NCI-H1105 treated with DMSO at 0.1 percent for 48 hours (cell line): ENCODE measurements at regions not wholly inside any gene's neighbourhood (a gene's known extent, or its start where the extent isn't known, plus 50 kb on each side); places are given as distances from the start of the nearest gene placed in this dataset.

ENCODE experiments used
- DNase-seq: peaks from one replicate; lab custom pipeline; 2025; lab: John Stamatoyannopoulos, UW

GRCh38 chr2:830419-831224 is 120.0 kb upstream of the SNTG2 start:
- DNase-seq: no peak

DNA sequence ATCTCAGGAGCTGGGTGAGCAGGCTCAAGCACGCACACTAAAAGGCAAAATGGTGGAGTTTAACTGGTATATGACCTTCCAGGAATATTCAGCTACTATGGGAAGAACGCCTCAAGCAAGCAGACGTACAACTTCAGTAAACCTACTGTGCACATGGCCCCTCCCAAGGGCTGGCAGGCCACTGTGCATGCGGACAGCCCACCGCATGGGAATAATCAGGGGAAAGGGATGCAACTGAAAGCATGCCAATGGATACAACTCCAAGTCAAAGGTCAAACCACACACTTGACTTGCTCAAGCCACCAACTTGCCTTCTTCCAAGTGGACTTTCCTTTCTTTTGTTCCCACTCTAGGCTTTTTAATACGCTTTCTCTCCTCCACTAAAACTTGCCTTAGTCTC is 121.6 kb upstream of the SNTG2 start:
- DNase-seq: no peak

GRCh38 chr2:824954-825353 is 125.7 kb upstream of the SNTG2 start:
- DNase-seq: no peak

- DNase-seq: no peak
Observed at GRCh38 chr2:824524-824923, 126.1 kb upstream of the SNTG2 start.

DNA sequence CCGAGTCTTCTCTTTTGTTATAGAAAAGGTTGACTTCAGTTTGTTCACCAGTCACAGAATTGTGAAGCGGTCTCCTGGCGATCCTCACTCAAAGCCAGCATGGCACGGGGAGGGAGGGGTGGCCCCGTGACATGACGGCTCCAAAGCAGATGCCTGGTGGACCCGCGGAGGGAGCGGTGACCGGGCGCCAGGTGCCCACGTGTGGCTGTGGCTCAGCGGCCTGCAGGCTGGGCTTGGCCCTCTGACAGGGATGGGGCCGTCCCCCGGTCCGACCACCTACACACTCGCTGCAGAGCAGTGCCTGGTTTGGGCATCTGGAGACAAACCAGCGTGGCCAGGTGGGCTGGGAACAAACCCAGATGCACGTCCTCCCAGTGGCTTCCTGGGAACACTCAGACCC is 129.1 kb upstream of the SNTG2 start:
- no peak for DNase-seq

DNA sequence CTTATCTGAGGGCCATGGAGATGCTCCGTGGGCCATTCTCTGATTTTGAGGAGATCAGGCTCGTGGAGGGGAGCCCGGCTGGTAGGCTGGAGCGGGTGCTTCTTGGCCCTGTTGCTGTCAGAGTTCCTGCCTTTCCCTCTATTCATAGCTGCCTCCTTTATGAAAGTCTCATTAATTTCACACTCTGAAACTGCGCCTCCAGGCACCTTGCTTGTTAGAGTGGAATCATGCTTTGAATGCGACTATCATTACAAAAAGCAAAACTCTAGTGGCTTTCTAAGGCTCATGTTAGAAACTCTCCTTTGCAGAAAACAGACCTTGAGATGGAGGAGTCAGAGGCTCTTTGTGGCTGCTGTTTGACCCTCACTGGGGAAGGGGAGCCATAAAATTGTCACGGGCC is 131.0 kb upstream of the SNTG2 start:
- no peak for DNase-seq

GRCh38 chr2:819121-819520 is 131.5 kb upstream of the SNTG2 start:
- DNase-seq: no peak

- no peak for DNase-seq
Observed at GRCh38 chr2:817336-818015, 133.2 kb upstream of the SNTG2 start.

DNA sequence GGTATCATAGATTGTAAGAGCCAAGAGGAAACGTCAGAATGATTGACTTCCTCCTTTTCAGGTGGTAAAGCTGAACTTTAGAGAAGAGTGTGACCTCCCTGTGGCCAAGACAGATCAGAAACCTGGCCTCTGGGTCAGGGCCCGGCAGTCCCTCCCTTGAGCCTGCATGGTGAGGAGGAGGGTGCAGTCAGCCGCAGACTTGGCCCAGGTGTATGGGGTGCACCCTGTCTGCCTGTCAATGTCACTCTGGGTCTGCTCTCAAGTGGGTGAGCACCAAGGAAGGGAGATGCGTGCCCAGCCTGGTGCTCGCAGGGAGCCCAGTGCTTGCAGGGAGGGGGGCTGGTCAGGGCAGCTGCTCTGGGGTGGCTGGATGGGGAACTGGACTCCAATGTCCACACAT is 134.4 kb upstream of the SNTG2 start:
- DNase-seq: no peak

DNA sequence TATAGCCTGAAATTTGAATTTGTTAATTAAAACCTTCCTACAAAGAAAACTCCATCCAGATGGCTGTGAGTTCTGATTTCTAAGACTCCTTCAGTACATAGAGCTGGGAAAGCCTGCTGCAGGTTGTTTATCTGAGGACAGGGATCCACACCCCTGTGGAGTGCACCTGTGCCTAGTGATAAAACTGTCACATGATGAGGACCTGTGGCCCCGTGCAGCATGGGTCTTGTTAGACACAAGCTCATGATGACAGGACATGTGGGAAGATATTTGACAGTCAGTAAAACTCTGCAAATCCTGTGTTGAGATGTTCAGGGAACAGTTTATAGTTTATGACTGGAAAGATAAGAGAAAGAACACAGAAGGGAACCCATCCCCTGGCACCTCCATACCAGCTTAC is 133.2 kb upstream of the TMEM18 start:
- DNase-seq: no peak

DNA sequence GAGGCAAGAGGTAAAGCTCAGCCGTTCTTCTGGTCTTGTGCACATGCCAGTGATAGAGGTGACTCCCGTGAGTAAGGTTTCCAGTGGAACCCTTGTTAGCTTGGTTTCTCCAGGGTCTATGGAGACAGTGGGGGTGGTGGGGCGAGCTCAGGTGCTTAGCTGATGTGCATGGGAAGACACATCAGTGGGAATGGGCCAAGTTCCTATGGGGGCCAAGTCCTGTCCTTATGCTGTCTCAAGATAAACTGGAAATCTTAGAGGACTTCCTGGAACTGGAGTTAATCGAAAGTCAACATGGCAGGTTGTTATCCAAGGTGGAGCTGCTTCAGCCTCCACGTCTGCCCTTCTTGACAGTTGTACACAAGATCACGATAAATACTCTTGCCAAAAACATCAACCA is 130.1 kb upstream of the TMEM18 start:
- DNase-seq: no peak

DNA sequence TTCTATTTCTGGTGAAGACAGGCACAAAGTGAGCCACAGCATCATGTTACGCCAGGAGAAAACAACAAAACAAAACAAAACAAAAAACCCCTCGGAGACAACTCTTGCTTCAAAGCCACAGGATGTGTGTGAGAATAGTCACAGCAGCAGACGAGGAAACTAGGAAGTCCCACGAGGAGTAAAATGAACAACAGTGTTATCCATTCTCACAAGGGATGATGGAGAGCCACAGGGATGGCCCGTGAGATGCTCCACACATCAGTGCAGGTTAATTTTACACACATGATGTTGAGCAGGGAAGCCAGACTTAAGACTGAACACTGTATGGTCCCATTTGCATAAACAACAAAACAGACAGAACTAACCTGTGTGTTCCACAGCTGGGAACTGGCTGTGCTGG is 128.5 kb upstream of the TMEM18 start:
- DNase-seq: no peak

GRCh38 chr2:797993-798392 is 120.8 kb upstream of the TMEM18 start:
- no peak for DNase-seq

- no peak for DNase-seq
Observed at GRCh38 chr2:797556-797955, 120.3 kb upstream of the TMEM18 start.

DNA sequence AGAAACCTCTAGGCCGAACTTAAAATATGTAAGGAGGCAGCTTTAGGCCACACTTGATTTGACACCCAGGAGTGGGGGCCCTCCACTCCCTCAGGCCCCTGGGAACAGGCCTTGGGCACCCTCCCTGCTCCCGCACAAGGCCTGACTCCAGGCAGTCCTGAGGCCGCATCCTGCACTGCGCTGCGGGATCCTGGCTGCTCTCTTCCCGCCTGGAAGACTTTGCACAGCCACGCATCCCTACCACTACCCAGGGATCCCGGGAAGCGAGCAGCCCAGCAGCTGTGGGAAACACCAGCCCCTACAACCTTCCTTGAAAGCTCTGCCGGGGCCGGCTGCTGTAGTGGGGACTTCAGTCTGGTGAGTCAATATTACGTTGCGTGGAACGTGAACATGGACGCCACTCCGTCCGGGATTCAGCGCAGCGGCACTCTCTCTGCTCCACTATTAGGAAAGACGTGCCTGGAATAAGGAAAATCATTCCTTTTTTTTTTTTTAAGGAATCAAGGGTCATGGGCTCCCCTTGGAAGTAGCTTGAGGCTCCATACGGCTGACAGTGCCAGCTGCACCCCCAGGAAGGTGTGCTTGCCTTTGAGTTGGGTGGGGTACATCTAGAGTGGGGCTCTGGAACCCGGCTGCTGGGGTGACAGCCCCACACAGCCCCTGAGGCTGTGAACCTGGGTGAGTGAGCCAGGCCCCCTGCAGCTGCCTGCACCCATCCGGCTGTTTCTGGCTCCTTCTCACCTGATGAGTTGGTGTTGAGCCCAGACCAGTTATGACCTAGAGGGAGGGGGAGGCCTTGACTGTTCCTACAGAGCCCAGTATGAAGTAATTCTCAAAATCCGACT is 119.2 kb upstream of the TMEM18 start:
- no peak for DNase-seq

DNA sequence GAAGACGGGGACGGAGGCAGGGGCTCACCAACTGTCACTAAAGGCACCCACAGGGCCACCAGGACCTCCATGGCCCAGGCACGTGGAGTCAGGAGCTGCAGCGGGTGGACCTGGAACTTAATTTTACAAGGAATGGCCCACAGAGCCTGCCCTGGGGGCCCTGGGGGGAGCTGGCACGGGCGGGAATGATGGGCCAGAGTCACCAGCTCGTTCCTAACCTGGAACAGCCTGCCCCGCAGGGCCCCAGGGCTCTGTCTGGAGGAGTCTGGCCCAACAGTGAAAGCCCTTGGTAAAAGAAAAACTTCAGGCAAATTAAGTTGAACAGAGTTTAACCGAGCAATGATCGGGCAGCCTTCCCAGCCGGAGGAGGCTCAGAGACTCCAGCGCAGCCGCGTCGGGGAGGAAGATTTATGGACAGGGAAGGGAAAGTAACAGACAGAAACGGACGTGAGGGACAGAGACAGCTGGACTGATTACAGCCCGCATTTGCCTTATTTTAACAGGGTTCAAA is 118.4 kb upstream of the TMEM18 start:
- DNase-seq: no peak

DNA sequence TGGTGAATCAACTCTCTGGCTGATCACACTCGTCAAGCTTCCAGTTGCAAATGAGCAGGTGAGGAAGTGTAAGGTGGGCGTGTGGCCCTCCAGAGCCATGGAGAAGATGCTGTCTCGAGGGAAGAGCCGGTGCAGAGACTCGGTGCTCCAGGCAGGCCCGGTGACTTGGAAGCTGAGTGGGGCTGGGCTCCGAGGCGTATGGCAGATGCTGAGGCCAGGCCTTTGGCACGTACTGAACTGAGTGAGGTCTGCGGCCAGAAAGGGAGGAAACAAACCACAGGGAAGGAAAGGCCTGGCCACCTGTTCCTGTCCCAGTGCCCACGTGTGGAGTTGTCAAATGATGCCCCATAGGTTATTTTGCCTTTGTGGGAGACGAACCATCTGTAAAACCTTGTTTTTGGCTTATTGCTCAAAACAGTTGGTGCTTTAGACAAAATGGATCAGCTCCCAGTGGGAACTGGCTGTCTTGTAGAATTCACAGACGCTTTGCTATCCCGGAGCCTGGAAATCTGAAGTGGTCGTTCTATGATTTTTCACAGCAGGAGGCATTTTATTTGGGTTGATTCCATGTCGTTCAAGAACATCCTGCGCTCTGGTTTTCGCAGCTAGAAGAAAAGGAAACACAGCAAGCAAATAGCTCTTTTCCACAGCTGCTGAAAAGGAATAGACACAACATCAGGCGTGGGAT is 117.5 kb upstream of the TMEM18 start:
- no peak for DNase-seq

DNA sequence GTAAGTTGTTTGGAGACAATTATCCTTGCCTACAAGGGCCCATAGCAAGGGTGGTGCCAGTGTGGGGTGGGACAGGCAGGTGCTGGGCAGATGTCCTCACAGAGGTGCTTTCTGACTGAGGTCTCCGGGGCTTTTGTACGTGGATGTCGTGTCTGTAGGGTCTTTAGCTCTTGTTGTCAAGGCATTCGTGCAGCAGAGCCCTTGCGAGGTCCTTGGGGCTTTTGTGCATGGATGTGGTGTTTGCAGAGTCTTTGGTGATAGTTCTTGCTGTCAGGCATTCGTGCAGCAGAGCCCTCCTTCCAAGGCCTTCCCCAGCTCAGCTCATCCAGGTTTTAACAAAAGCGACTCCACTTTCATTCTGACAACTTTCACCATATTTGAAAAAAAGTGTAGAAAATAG is 116.0 kb upstream of the TMEM18 start:
- DNase-seq: no peak

DNA sequence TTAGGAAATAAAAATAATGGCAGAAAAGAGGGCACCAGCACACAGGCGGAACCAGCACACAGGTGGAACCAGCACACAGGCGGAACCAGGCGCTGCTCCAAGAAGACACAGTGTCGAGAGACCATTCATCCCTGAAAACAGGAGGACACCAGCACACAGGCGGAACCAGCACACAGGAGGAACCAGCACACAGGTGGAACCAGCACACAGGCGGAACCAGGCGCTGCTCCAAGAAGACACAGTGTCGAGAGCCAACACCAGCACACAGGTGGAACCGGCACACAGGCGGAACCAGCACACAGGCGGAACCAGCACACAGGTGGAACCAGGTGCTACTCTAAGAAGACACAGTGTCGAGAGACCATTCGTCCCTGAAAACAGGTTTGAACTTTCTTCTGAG is 115.5 kb upstream of the TMEM18 start:
- no peak for DNase-seq

- DNase-seq: no peak
Observed at GRCh38 chr2:790634-791245, 113.5 kb upstream of the TMEM18 start.

DNA sequence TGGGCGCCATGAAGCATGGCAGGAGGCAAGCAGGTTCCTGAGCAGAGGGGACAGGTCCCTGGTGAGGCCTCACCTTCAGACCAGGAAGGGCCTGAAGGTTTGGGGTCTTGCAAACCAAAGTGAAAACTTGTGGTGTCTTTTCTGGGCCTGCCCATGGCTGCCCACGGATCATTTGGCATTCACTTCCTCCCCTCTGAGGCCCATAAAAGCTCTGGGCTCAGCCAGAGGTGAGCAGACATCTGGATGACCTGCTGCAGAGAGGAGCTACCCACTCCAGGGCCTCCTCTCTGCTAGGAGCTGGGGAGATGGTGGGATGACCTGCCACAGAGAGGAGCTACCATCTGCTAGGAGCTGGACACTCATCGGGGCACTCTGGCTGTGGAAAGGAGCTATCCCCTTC is 112.9 kb upstream of the TMEM18 start:
- no peak for DNase-seq

DNA sequence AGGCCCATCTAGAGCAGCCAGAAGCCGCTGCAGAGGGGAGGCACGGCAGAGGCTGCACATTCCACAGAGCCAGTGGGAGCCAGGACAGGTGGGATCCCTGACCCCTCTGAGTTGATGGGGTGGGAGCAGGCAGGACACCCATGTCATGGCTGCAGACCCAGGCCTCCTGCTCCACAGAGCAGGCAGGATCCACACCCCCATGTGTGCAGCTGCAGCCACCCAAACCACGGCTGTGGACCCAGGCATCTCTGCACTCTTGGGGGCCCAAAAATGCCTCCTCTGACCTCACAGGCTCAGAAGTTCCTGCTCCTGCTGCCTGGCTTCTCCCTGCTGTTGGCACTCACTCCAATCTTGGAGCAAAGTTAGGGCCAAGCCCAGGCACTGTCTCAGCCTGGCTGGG is 112.3 kb upstream of the TMEM18 start:
- DNase-seq: no peak
